DND-41 (cell line): ENCODE measurements at regions not wholly inside any gene's neighbourhood (a gene's known extent, or its start where the extent isn't known, plus 50 kb on each side); places are given as distances from the start of the nearest gene placed in this dataset.

Source experiments
- EZH2 ChIP-seq: IDR thresholded peaks from 3 replicates; pipeline ENCODE4 v1.6.1; 2012; ENCODE audit warnings: borderline replicate concordance, low read depth, mild to moderate bottlenecking, moderate library complexity, low read length, inconsistent platforms; ENCODE audit not compliant: severe bottlenecking
- TF ChIP-seq, protein P1 (sequence below): IDR thresholded peaks from 2 replicates; pipeline ENCODE4 v1.5.1; 2012; ENCODE audit warnings: borderline replicate concordance, low read length, moderate library complexity, mild to moderate bottlenecking; ENCODE audit not compliant: poor library complexity, severe bottlenecking; ENCODE audit errors: extremely low read depth

- TF ChIP-seq, protein P1, sequence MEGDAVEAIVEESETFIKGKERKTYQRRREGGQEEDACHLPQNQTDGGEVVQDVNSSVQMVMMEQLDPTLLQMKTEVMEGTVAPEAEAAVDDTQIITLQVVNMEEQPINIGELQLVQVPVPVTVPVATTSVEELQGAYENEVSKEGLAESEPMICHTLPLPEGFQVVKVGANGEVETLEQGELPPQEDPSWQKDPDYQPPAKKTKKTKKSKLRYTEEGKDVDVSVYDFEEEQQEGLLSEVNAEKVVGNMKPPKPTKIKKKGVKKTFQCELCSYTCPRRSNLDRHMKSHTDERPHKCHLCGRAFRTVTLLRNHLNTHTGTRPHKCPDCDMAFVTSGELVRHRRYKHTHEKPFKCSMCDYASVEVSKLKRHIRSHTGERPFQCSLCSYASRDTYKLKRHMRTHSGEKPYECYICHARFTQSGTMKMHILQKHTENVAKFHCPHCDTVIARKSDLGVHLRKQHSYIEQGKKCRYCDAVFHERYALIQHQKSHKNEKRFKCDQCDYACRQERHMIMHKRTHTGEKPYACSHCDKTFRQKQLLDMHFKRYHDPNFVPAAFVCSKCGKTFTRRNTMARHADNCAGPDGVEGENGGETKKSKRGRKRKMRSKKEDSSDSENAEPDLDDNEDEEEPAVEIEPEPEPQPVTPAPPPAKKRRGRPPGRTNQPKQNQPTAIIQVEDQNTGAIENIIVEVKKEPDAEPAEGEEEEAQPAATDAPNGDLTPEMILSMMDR: no peak
- no peak for TF ChIP-seq EZH2
Measured at GRCh38 chr17:13384626-13385025, 217.1 kb downstream of the HS3ST3A1 start.
